HFF-Myc (cell line): ENCODE measurements at regions not wholly inside any gene's neighbourhood (a gene's known extent, or its start where the extent isn't known, plus 50 kb on each side); places are given as distances from the start of the nearest gene placed in this dataset.

Experiments
- DNase-seq: peaks from one replicate; pipeline ENCODE4 v3.0.0-alpha.2; 2011; ENCODE audit warnings: low read depth; ENCODE audit errors: extremely low read depth
- H3K4me3 ChIP-seq: replicated peaks from 2 replicates; pipeline ENCODE4 v1.5.1; 2011; ENCODE audit warnings: low read depth, mild to moderate bottlenecking, control low read depth, low read length
- TF ChIP-seq, protein P1 (sequence below): IDR thresholded peaks from 2 replicates; pipeline ENCODE4 v1.5.1; 2012; ENCODE audit warnings: mild to moderate bottlenecking, low read depth, low read length, control low read depth; ENCODE audit errors: missing control alignments

DNA sequence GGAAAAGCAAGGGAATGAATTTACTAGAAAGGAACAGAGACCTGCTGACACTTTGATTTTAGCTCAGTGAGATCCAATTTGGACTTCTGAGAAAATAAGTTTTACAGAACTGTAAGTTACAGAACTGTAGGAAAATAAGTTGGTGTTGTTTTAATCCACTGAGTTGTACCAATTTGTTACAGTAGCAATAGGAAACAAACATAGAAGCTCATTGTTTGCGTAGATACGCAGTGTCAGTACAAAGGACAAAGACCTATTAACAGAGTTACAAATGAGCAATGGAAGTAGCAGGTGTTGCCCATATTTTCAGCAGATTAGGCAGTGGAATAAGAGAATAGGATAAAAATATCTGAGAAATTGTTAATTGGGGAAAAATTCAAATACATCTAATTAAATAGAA lies 385.8 kb upstream of the CNTN6 start:
- H3K4me3 ChIP-seq, result no peak overlapping the region
- DNase-seq, result no peak
- TF ChIP-seq, protein P1, sequence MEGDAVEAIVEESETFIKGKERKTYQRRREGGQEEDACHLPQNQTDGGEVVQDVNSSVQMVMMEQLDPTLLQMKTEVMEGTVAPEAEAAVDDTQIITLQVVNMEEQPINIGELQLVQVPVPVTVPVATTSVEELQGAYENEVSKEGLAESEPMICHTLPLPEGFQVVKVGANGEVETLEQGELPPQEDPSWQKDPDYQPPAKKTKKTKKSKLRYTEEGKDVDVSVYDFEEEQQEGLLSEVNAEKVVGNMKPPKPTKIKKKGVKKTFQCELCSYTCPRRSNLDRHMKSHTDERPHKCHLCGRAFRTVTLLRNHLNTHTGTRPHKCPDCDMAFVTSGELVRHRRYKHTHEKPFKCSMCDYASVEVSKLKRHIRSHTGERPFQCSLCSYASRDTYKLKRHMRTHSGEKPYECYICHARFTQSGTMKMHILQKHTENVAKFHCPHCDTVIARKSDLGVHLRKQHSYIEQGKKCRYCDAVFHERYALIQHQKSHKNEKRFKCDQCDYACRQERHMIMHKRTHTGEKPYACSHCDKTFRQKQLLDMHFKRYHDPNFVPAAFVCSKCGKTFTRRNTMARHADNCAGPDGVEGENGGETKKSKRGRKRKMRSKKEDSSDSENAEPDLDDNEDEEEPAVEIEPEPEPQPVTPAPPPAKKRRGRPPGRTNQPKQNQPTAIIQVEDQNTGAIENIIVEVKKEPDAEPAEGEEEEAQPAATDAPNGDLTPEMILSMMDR, result no peak

DNA sequence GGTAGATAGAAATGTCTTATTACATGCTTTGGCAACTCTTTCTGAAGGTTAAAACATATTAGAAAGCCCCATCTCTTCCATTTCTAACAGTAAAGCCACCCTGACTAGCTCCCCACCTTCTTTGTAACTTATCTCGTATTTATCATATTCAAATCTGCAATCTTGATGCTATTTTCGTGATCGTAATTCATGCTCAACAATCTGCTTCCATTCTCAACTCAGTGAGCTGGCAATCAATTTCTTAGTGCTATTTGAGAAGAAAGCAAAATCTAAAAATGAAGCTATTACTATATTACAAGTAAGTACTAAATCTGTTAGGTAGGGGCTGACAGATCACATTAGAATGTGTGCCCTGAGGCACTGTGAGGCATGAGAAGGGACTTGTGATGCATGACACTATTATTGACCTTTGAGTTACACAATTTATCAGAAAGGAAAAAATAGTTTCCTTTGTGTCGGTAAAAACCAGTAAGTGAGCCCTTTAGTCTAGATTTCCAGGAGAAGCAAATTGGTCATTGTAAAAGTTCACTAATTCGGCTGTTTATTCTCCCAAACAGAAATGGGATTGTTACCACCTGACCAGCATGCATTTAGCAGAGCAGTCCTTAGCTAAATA lies 379.7 kb upstream of the CNTN6 start:
- TF ChIP-seq, protein P1, result no peak
- DNase-seq, result no peak
- H3K4me3 ChIP-seq, result no peak overlapping the region

DNA sequence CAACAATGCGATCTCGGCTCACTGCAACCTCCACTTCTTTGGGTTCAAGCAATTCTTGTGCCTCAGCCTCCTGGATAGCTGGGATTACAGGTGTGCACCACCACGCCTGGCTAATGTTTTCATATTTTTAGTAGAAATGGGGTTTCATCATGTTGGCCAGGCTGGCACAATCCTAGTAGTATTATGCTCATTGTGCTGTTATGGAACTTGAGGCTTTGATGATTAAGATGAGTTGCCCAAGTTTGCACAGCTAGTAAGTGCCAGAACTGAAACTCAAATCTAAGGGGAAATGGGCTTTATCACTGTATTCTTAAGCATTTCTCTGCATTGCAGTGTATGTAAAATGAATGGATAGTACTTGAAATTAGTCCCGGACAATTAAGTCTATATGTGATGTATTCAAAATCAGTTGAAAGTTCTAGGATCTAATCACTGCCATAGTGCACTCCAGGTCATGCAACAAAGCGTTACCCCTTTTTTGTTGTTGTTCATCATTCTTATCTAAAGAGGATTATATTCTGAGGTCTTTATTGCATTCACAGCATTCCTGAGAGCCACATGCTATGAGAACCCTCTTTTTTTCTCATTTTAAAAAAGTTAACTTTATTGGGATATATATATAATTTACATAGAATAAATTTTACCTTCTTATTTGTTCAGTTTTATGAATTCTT lies 378.7 kb upstream of the CNTN6 start:
- no peak for DNase-seq
- TF ChIP-seq, protein P1, result no peak
- no peak overlapping the region for H3K4me3 ChIP-seq

DNA sequence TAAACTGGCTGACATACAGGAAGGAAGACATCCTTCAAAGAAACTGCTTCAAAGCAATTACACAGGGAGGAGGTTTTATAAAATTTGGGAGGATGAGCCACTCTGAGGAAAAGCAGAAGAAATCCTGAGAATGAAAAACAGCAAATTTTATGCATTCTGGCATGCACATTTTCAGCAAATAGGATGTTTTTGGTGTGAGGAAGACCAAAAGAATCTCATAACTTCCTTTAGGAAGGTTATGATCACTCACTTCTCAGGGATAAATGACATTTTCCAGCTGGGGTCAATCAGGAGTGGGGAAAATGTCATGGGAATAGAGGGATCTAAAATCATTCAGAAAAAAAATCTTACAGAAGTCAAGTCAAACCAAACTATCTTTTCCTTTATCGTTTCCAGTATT lies 371.7 kb upstream of the CNTN6 start:
- no peak overlapping the region for H3K4me3 ChIP-seq
- DNase-seq, result no peak
- TF ChIP-seq, protein P1, result no peak

DNA sequence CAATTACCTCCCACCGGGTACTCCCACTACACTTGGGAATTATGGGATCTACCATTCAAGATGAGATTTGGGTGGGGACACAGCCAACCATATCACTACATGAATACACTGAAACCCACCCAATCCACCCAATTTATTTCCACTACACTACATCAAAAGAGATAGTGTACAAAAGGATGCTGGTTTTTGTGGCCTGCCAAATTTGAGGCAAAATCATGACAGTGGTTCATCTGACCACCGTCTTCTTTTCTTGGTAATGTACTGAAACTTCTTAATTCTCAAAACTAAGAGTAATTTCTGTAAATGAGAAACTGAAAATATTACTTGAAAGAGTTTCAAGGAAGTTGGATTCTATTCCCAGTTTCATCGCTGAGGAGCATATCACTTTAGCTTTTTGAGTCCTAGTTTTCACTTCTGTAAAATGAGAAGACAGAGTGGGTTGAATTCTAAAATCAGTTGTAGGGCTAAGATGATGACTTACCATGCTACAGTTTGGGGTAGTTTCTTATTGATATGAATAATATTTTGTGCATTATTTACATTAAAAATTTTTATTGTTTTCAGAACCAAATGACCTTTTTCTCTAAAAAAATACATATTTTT lies 360.4 kb upstream of the CNTN6 start:
- no peak overlapping the region for H3K4me3 ChIP-seq
- no peak for DNase-seq
- TF ChIP-seq, protein P1, result no peak

DNA sequence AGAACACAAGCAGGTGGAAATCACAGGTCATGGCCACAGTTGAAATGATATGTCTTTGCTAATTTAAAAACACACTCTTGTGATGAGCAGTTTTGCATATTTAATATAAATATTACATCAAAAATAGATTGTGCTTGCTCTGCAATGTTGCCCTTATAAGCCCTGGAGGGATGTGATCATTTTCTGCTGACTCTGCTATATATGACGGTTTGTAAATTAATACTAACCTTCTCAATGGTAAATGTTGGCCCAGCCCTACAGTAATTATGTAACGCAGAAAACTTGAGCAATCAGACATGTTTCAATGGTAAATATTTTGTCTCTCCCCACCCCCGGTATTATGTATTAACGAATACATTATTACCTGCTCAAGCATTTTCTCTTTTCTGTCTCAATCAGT lies 359.5 kb upstream of the CNTN6 start:
- DNase-seq, result no peak
- no peak overlapping the region for H3K4me3 ChIP-seq
- TF ChIP-seq, protein P1, result no peak

DNA sequence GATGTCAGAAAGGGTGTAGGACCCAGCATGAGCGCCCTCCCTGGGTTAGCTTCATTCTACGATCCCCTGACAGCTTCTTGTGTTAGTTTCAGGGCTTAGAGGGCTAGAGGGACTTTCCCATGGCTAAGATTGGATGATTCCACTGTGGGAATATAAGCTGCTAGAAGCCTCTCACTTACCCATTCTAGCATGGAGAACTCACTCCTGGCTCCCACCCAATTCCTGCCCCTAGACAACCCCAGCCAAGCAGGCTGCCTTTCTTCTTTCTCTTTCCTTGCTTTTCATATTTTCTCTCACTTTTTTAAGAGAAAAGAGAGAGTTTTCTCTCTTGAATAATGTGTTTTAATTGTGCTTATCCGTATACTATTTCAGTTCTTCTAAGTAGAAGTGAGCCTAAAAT lies 335.1 kb upstream of the CNTN6 start:
- TF ChIP-seq, protein P1, result no peak
- H3K4me3 ChIP-seq, result no peak overlapping the region
- no peak for DNase-seq
